H1 (cell line): ENCODE measurements at regions not wholly inside any gene's neighbourhood (a gene's known extent, or its start where the extent isn't known, plus 50 kb on each side); places are given as distances from the start of the nearest gene placed in this dataset. TPM values are rescaled to one million over a fixed set of nuclear protein-coding genes. Genes with fewer than 3 reads are reported as not detected.

Source experiments
- small RNA-seq: library from polyadenylated mRNA; stranded (forward); fragments of <200 nt; extraction: miRNeasy Mini kit (QIAGEN cat#:217004); gene quantifications from one replicate; pipeline ENCODE3, GENCODE V24; 2013; ENCODE audit not compliant: insufficient read depth

Small RNAs in the stretch of these regions (small RNA-seq; reads per million reads assigned to genes)
- gene AC107297.1 (not detected), gene RF00066 (not detected)
